ENCODE measurements at regions not wholly inside any gene's neighbourhood (a gene's known extent, or its start where the extent isn't known, plus 50 kb on each side); places are given as distances from the start of the nearest gene placed in this dataset.

- DNase-seq = no peak
Measured at GRCh38 chr16:79493911-79494310, 106.6 kb downstream of the MAF start.

- no peak for DNase-seq
Measured at GRCh38 chr16:79492036-79492435, 108.5 kb downstream of the MAF start.

- DNase-seq = no peak
Measured at GRCh38 chr16:79485020-79485419, 115.5 kb downstream of the MAF start.

DNA sequence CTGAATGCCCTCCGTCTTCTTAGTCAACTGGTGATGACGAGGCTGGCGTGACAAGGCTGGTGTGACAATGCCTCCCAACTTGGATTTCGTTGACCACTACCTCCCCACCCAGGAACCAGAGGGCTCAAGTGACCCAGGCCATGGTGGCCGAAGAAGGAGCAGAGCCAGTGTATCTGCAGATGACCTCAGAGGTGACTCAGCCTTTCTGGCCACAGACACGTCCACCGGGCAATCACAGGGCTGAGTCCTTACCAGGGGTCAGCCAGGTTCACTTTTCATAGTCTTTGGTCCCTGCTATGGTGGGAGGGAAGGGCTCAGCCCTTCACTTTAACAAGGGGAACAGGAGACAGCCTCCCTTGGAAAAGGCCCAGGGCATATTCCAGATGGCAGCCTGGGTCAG, 116.3 kb downstream of the MAF start:
- no peak for DNase-seq

DNA sequence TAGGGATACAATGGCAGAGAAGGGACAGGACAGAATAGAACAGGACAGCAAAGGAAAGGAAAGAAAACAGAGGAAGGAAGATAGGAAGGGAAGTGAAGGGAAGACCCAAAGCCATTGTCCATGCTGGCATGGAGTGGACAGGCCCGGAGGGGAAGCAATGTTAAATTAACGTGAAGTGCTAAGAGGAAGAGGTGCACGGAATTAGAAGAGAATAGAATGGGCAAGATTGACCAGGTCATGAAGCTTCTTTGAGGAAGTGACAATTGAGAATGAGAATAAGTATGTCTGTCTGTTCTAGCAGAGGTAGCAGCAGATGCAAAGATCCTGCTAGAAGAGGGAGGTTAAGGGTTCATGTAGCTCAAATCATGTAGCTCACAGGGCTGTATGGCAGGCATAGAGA, 117.2 kb downstream of the MAF start:
- DNase-seq = no peak

- DNase-seq = no peak
Measured at GRCh38 chr16:79482011-79482410, 118.5 kb downstream of the MAF start.

- no peak for DNase-seq
Measured at GRCh38 chr16:79480929-79481328, 119.6 kb downstream of the MAF start.

DNA sequence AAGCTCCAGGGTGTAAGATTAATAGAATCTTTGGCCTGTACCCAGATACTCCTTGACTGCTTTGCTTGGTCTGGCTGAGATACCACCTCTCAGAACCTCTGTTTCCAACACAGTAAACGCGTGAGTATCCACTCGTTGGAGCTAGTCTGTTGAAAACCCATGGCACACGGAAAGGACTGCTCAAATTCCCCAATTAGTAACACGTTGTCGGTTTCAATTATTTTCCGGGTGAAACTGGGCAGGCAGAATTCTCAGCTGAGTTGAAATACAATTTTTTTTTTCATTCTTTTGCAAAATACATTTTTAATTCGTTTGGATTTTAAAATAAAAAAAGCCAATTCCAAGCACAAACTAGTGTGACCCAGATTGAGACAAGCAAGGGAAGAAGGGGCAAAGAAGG, 120.5 kb downstream of the MAF start:
- no peak for DNase-seq

DNA sequence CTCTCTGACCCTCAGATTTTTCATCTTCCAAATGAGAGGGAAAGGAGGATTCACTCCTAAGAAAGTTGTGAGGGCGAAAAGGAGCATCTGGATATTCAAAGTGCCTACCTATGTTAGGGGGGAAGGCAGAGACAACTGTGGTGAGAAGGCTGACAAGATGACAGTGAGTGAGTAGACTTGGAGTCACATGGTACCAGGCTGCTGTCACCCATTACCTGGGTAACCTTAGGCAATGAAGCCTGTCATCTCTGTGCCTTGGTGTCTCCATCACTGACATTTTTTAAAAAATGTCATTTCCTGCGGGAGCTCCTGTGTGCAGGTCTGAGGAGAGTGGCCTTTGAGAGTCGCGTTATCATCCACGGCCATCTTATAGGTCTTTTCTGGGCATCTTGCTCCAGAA, 124.0 kb downstream of the MAF start:
- no peak for DNase-seq

DNA sequence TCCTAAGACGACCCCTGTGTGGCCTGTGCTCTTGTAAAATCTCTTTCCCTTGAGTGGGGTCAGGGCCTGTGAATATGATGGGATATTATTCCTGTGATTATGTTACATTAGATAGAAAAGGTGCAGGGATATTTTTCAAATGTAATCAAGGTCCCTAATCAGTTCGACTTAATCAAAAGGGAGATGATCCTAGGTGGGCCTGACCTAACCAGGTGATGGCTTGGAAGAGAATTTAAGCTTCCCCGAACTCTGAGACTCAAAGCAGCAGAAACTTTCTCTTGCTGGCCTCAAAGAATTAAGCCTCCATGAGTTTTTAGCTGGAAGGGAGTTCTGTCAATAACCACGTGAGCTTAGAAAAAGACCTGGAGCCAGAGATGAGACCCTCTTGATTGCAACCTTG, 124.7 kb downstream of the MAF start:
- no peak for DNase-seq

DNA sequence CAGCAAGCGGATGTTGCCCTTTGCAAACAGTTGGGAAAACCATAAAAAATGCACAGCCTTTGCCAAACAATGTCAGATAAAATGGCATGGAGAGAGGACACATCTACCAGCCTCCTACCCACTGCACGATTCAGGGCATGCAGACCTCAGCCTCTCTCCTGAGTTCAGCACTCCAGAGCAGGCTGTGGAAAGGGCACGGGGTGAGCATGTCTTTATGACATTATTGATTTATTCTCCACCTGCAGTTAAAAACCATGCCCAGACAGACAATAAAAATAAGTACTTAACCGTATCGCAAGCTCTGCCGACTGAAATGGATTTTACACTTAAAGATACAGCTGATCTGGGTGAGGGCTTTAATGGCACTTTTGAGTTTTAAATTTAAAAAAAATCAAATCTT, 127.1 kb downstream of the MAF start:
- DNase-seq = no peak

DNA sequence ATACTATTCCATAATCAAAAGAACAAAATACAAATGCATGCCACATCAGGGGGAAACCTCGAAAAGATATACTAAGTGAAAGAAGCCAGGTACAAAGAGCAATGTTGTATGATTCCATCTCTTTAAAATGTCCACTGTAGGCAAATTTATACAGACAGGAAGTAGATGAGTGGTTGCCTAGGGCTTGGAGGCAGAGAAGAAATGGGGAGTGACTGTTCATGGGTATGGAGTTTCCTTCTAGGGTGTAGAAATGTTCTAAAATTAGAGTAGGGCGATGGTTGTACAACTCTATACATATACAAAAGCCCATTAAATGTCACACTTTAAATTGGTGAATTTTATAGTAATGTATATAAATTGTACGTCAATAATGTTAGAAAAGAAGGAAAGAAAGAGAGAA, 128.1 kb downstream of the MAF start:
- DNase-seq = no peak

DNA sequence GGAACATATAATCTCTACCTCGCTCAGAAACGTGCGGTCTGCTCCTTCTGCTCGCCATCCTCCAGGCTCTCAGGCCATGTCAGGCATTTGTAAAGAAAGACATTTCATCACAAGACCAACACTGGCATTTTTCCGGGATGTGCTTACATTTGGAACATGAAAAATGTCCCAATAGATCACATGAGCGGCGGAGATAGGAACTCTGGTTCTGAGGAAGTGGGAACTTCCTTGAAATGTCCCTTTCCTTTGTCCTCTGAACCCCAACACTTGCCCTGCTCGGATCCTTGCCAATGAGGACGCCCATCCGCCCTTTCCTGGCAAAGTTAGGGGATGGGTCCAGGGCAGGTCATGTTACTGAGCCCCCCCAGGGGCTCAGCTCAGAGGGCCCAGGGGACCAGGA, 130.5 kb downstream of the MAF start:
- no peak for DNase-seq

- no peak for DNase-seq
Measured at GRCh38 chr16:79468631-79469030, 131.9 kb downstream of the MAF start.

DNA sequence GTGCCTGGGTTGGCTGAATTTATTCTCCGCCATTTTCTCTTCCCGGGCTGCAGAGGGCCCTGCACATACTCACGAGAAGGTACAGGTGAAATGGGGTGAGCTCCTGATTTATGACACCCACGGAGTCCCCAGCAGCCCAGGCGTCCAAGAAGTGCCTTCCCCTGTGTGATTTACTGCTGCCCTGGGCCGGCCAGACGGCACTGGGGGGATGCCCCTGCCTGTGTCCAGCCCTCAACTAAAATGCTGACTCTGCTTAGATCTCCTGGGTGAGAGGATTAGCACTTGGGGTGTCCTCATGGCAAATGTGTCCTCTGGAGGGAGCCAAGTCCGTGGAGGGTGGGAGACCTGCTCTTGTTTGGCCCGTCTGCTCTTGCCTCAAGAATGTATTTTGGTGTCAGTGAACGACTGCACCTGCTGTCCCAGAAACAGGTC, 132.4 kb downstream of the MAF start:
- DNase-seq = no peak

- no peak for DNase-seq
Measured at GRCh38 chr16:79466111-79466510, 134.4 kb downstream of the MAF start.

- no peak for DNase-seq
Measured at GRCh38 chr16:79463841-79464240, 136.7 kb downstream of the MAF start.

- DNase-seq = no peak
Measured at GRCh38 chr16:79456036-79456435, 144.5 kb downstream of the MAF start.

DNA sequence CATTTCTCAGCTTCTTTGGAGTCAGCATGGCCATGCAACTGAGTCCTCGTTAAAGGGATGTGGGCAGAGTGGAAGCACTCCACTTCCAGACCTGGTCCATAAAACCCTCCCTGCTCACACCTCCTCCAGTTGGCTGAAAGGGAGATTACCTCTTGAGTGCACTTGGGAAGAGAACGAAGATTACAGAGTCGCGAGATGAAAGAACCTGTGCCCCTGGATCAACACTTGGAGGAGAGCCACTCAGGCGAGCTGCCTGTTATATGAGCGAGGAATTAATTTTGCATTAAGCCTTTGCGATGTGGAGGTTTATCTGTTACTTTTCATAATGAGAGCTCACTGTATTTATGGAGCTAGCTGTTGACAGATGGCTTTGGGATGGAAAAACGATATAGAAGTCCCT, 147.9 kb downstream of the MAF start:
- no peak for DNase-seq

- no peak for DNase-seq
Measured at GRCh38 chr16:79451196-79451816, 149.2 kb downstream of the MAF start.

- no peak for DNase-seq
Measured at GRCh38 chr16:79449900-79450299, 150.6 kb downstream of the MAF start.

DNA sequence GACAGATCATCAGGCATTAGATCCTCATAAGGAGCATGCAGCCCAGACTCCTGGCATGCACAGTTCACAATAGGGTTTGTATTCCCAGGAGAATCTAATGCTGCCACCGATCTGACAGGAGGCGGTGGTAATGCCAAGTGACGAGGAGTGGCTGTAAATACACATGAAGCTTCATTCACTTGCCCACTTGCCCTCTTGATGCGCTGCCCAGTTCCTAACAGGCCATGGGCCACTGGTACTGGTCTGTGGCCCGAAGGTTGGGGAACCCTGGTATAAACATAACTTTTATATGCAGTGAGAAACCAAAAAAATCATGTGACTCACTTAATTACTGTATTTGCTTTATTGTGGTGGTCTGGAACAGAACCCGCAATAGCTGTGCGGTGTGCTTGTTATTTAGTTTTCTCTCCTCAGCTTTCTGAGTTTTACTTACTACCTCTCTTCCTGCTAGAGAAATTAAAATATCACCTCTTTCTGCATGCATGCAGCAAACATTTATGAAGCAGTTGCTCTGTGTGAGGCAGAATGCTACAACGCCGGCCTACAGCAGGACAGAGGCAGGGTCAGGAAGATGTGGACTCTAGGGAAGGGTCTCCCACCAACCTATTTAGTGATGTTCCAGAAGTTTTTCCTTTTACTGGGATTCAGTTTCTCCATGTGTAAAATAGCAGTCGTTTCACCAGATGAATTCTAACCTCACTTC, 151.3 kb downstream of the MAF start:
- no peak for DNase-seq

DNA sequence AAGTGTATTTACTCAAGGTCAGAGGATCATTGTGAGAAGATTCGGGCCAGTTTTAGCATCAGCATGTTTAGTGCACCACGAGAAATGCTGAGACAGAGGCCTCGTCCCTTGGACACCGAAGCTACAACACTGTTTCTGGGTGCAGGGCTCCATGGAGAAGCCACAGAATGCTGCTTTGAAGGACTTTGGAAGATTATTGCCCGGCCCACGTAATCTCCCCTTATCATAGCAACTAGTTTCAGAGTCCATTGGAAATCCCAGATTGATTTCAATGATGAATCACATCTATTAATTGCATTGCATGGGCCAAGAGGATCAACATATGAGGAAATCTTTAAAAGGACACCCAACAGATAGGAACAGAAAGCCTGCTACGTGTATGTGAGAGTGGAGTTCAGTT, 156.0 kb downstream of the MAF start:
- no peak for DNase-seq

DNA sequence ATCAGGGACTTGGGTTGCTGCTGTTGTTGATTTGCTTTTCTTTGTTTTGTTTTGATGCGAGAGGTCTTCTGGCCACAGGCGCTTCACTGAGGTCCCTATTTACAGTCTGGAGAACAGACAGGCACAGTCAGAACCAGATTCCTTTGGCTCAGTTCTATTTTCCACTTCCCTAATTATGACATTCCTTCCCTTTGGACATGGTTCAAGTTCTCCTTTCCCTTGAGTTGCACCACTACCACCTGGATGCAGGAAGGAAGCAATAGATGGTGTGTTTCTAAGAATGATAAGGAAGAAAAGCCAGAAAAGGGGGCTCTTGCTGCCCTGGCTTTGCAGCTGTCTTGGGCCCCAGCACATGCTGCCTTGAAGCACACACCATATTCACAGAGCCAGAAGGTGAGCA, 160.6 kb downstream of the MAF start:
- DNase-seq = no peak

Data from stimulated activated CD8-positive, alpha-beta memory T cell treated with anti-CD3 and anti-CD28 coated beads, Interleukin-4, amount 100 ng/mL, for 48 hours (primary cell).